GM19467 (cell line): ENCODE measurements at regions not wholly inside any gene's neighbourhood (a gene's known extent, or its start where the extent isn't known, plus 50 kb on each side); places are given as distances from the start of the nearest gene placed in this dataset.

Experiments
- ATAC-seq: cut with Tn5 transposase; IDR thresholded peaks from one replicate; pipeline ENCODE4 v1.9.1; 2021; ENCODE audit warnings: mild to moderate bottlenecking, moderate library complexity; ENCODE audit not compliant: unreplicated experiment

GRCh38 chr20:39946053-39946810 is 742.8 kb downstream of the MAFB start:
- no peak for ATAC-seq

GRCh38 chr20:39944861-39945260 is 744.2 kb downstream of the MAFB start:
- ATAC-seq = peak; percentile 56

- ATAC-seq = no peak
These were observed 745.7 kb downstream of the MAFB start for GRCh38 chr20:39943336-39943735.

GRCh38 chr20:39941245-39941644 is 747.8 kb downstream of the MAFB start:
- no peak for ATAC-seq

- ATAC-seq = no peak
These were observed 749.7 kb downstream of the MAFB start for GRCh38 chr20:39939241-39939865.

- no peak for ATAC-seq
These were observed 752.6 kb downstream of the MAFB start for GRCh38 chr20:39936401-39936800.

- ATAC-seq = no peak
These were observed 753.1 kb downstream of the MAFB start for GRCh38 chr20:39935901-39936300.

- ATAC-seq = no peak
These were observed 772.7 kb downstream of the MAFB start for GRCh38 chr20:39916236-39916765.

GRCh38 chr20:39913274-39913673 is 775.8 kb downstream of the MAFB start:
- ATAC-seq = no peak

GRCh38 chr20:39911497-39911896 is 777.5 kb downstream of the MAFB start:
- no peak for ATAC-seq

- ATAC-seq = no peak
These were observed 778.5 kb downstream of the MAFB start for GRCh38 chr20:39910536-39910935.

GRCh38 chr20:39909447-39909846 is 779.6 kb downstream of the MAFB start:
- no peak for ATAC-seq

GRCh38 chr20:39904476-39905112 is 784.4 kb downstream of the MAFB start:
- no peak for ATAC-seq

- no peak for ATAC-seq
These were observed 785.1 kb downstream of the MAFB start for GRCh38 chr20:39903806-39904465.

GRCh38 chr20:39899881-39900280 is 789.2 kb downstream of the MAFB start:
- no peak for ATAC-seq

GRCh38 chr20:39898467-39898852 is 790.6 kb downstream of the MAFB start:
- no peak for ATAC-seq

- no peak for ATAC-seq
These were observed 791.1 kb downstream of the MAFB start for GRCh38 chr20:39897781-39898466.

- ATAC-seq = no peak
These were observed 792.0 kb downstream of the MAFB start for GRCh38 chr20:39897058-39897457.

- ATAC-seq = no peak
These were observed 795.0 kb downstream of the MAFB start for GRCh38 chr20:39894067-39894466.

- no peak for ATAC-seq
These were observed 795.9 kb downstream of the MAFB start for GRCh38 chr20:39893003-39893685.
